ENCODE measurements at regions not wholly inside any gene's neighbourhood (a gene's known extent, or its start where the extent isn't known, plus 50 kb on each side); places are given as distances from the start of the nearest gene placed in this dataset.
"Not testable (repeated sequence)": the region's sequence is repeated elsewhere in the genome, so short reads cannot be mapped to it uniquely, and the experiment has no call there.

GRCh38 chr15:20292422-20293005, 249.1 kb downstream of the GOLGA6L6 start:
- in situ Hi-C loops (cut with MboI; ENCODE audit: low sequenced_read_pairs): not testable (repeated sequence)

GRCh38 chr15:20291616-20292015, 250.0 kb downstream of the GOLGA6L6 start:
- in situ Hi-C loops (cut with MboI; ENCODE audit: low sequenced_read_pairs): not testable (repeated sequence)

- in situ Hi-C loops (cut with MboI; ENCODE audit: low sequenced_read_pairs): not testable (repeated sequence)
Measured at GRCh38 chr15:20290606-20291005, 251.0 kb downstream of the GOLGA6L6 start.

- in situ Hi-C loops (cut with MboI; ENCODE audit: low sequenced_read_pairs): not testable (repeated sequence)
Measured at GRCh38 chr15:20289538-20290103, 252.0 kb downstream of the GOLGA6L6 start.

- in situ Hi-C loops (cut with MboI; ENCODE audit: low sequenced_read_pairs): not testable (repeated sequence)
Measured at GRCh38 chr15:20288800-20289537, 252.6 kb downstream of the GOLGA6L6 start.

- in situ Hi-C loops (cut with MboI; ENCODE audit: low sequenced_read_pairs): not testable (repeated sequence)
Measured at GRCh38 chr15:20286559-20286958, 255.0 kb downstream of the GOLGA6L6 start.

GRCh38 chr15:20285696-20286300, 255.8 kb downstream of the GOLGA6L6 start:
- in situ Hi-C loops (cut with MboI; ENCODE audit: low sequenced_read_pairs): not testable (repeated sequence)

- in situ Hi-C loops (cut with MboI; ENCODE audit: low sequenced_read_pairs): not testable (repeated sequence)
Measured at GRCh38 chr15:20284891-20285535, 256.6 kb downstream of the GOLGA6L6 start.

GRCh38 chr15:20283651-20284050, 257.9 kb downstream of the GOLGA6L6 start:
- in situ Hi-C loops (cut with MboI; ENCODE audit: low sequenced_read_pairs): not testable (repeated sequence)

- in situ Hi-C loops (cut with MboI; ENCODE audit: low sequenced_read_pairs): not testable (repeated sequence)
Measured at GRCh38 chr15:20282491-20282943, 259.1 kb downstream of the GOLGA6L6 start.

- in situ Hi-C loops (cut with MboI; ENCODE audit: low sequenced_read_pairs): not testable (repeated sequence)
Measured at GRCh38 chr15:20281567-20282275, 259.9 kb downstream of the GOLGA6L6 start.

- in situ Hi-C loops (cut with MboI; ENCODE audit: low sequenced_read_pairs): no loop called here
Measured at GRCh38 chr15:20280933-20281463, 260.6 kb downstream of the GOLGA6L6 start.

- in situ Hi-C loops (cut with MboI; ENCODE audit: low sequenced_read_pairs): not testable (repeated sequence)
Measured at GRCh38 chr15:20280141-20280932, 261.3 kb downstream of the GOLGA6L6 start.

GRCh38 chr15:20279056-20279455, 262.5 kb downstream of the GOLGA6L6 start:
- in situ Hi-C loops (cut with MboI; ENCODE audit: low sequenced_read_pairs): not testable (repeated sequence)

GRCh38 chr15:20278376-20278775, 263.2 kb downstream of the GOLGA6L6 start:
- in situ Hi-C loops (cut with MboI; ENCODE audit: low sequenced_read_pairs): not testable (repeated sequence)

- in situ Hi-C loops (cut with MboI; ENCODE audit: low sequenced_read_pairs): not testable (repeated sequence)
Measured at GRCh38 chr15:20277451-20277850, 264.1 kb downstream of the GOLGA6L6 start.

GRCh38 chr15:20276312-20277114, 265.1 kb downstream of the GOLGA6L6 start:
- in situ Hi-C loops (cut with MboI; ENCODE audit: low sequenced_read_pairs): not testable (repeated sequence)

GRCh38 chr15:20275373-20275967, 266.1 kb downstream of the GOLGA6L6 start:
- in situ Hi-C loops (cut with MboI; ENCODE audit: low sequenced_read_pairs): not testable (repeated sequence)
